GM23338 (cell line): ENCODE measurements at regions not wholly inside any gene's neighbourhood (a gene's known extent, or its start where the extent isn't known, plus 50 kb on each side); places are given as distances from the start of the nearest gene placed in this dataset.

Source experiments
- ATAC-seq: fragments of 200-7000 bp; cut with Tn5 transposase; 3 replicates; pipeline ENCODE4 v1.9.1; 2020
- DNase-seq: peaks from one replicate; pipeline ENCODE4 v3.0.0-alpha.2; 2015; ENCODE audit warnings: low spot score
- H2AFZ ChIP-seq: fragments of 200-600 bp; sonication (generic); 2 replicates; pipeline ENCODE4 v1.8.0; 2016; ENCODE audit warnings: antibody characterized with exemption, mild to moderate bottlenecking, moderate library complexity
- H3F3A ChIP-seq: fragments of 200-600 bp; sonication (generic); replicated peaks from 2 replicates; pipeline ENCODE4 v1.8.0; 2017; ENCODE audit warnings: antibody characterized with exemption, mixed run types, low read depth
- H3K27ac ChIP-seq: fragments of 200-600 bp; sonication (generic); 2 replicates; pipeline ENCODE4 v1.6.1; 2016; ENCODE audit warnings: low read depth
- H3K27me3 ChIP-seq: fragments of 200-600 bp; sonication (generic); 2 replicates; pipeline ENCODE4 v1.8.0; 2016; ENCODE audit warnings: mild to moderate bottlenecking, mixed run types, moderate library complexity; ENCODE audit not compliant: insufficient read depth
- H3K36me3 ChIP-seq: fragments of 200-600 bp; sonication (generic); 2 replicates; pipeline ENCODE4 v1.8.0; 2016; ENCODE audit warnings: mild to moderate bottlenecking; ENCODE audit not compliant: insufficient read depth
- H3K4me1 ChIP-seq: fragments of 200-600 bp; sonication (generic); 2 replicates; pipeline ENCODE4 v1.8.0; 2016; ENCODE audit warnings: mild to moderate bottlenecking, moderate library complexity; ENCODE audit not compliant: insufficient read depth
- H3K4me2 ChIP-seq: fragments of 200-600 bp; sonication (generic); 2 replicates; pipeline ENCODE4 v1.7.1; 2017; ENCODE audit warnings: mixed run types
- H3K4me3 ChIP-seq: fragments of 200-600 bp; sonication (generic); 2 replicates; pipeline ENCODE4 v1.6.1; 2016; ENCODE audit warnings: mixed run types
- H3K79me2 ChIP-seq: fragments of 200-600 bp; sonication (generic); replicated peaks from 2 replicates; pipeline ENCODE4 v1.8.0; 2017; ENCODE audit warnings: mild to moderate bottlenecking; ENCODE audit not compliant: insufficient read depth
- H3K9me2 ChIP-seq: fragments of 200-600 bp; sonication (generic); 2 replicates; pipeline ENCODE4 v1.8.0; 2017; ENCODE audit not compliant: insufficient read depth
- H4K20me1 ChIP-seq: fragments of 200-600 bp; sonication (generic); replicated peaks from 2 replicates; pipeline ENCODE4 v1.8.0; 2017; ENCODE audit warnings: mild to moderate bottlenecking; ENCODE audit not compliant: insufficient read depth
- H3K27ac Mint-ChIP-seq: 2 replicates; pipeline ENCODE4 v1.8.0; 2020; ENCODE audit warnings: inconsistent platforms, mild to moderate bottlenecking, moderate library complexity, mixed read lengths
- H3K27me3 Mint-ChIP-seq: 3 replicates; pipeline ENCODE4 v1.8.0; 2022; ENCODE audit warnings: low read depth, mild to moderate bottlenecking, moderate library complexity, mixed read lengths, inconsistent platforms; ENCODE audit not compliant: insufficient read depth, poor library complexity
- H3K36me3 Mint-ChIP-seq: 3 replicates; pipeline ENCODE4 v1.8.0; 2021; ENCODE audit warnings: low read depth, mild to moderate bottlenecking, inconsistent platforms, moderate library complexity, mixed read lengths
- H3K4me1 Mint-ChIP-seq: 3 replicates; pipeline ENCODE4 v1.8.0; 2020; ENCODE audit warnings: mild to moderate bottlenecking, inconsistent platforms, mixed read lengths
- H3K4me3 Mint-ChIP-seq: 3 replicates; pipeline ENCODE4 v1.8.0; 2021; ENCODE audit warnings: moderate library complexity, mild to moderate bottlenecking, inconsistent platforms, mixed read lengths
- H3K9me3 Mint-ChIP-seq: 3 replicates; pipeline ENCODE4 v1.8.0; 2020; ENCODE audit warnings: moderate library complexity, mild to moderate bottlenecking, inconsistent platforms, mixed read lengths
- CREB1 ChIP-seq: fragments of 250-450 bp; sonication (Bioruptor Pico); IDR thresholded peaks from 2 replicates; pipeline ENCODE4 v1.5.0; 2020; ENCODE audit warnings: low read depth, mild to moderate bottlenecking, moderate library complexity
- CTCF ChIP-seq, 2 experiments: fragments of 200-600 bp in 1 of 2; sonication (generic) in 1 of 2; conservative IDR thresholded peaks; 2 replicates each; pipeline versions ENCODE4 v1.5.1 to v1.6.1; 2016 to 2017; ENCODE audit warnings: antibody characterized with exemption in 2 of 2, low read depth in 2 of 2, mild to moderate bottlenecking in 2 of 2, moderate library complexity in 1 of 2
- ETS1 ChIP-seq: IDR thresholded peaks from 2 replicates; pipeline ENCODE4 v1.6.1; 2016; ENCODE audit warnings: antibody characterized with exemption
- EZH2 ChIP-seq: fragments of 200-600 bp; sonication (generic); IDR thresholded peaks from one replicate; pipeline ENCODE4 v1.8.0; 2017; ENCODE audit warnings: antibody characterized with exemption, mild to moderate bottlenecking, low read depth; ENCODE audit not compliant: unreplicated experiment
- STAT1 ChIP-seq: IDR thresholded peaks from one replicate; pipeline ENCODE4 v1.6.1; 2016; ENCODE audit warnings: antibody characterized with exemption; ENCODE audit not compliant: unreplicated experiment
- ZNF114 ChIP-seq: fragments of 250-450 bp; sonication (Bioruptor Pico); IDR thresholded peaks from 2 replicates; pipeline ENCODE4 v1.5.0; 2020; ENCODE audit warnings: mild to moderate bottlenecking, moderate library complexity
- ZNF462 ChIP-seq: fragments of 250-450 bp; sonication (Bioruptor Pico); IDR thresholded peaks from 2 replicates; pipeline ENCODE4 v1.5.0; 2020; ENCODE audit warnings: mild to moderate bottlenecking, moderate library complexity

GRCh38 chr5:45799388-45799787, 103.2 kb upstream of the HCN1 start:
- no peak for DNase-seq
- no peaks in the 10 kb centered on the region for H3K36me3 ChIP-seq
- TF ChIP-seq ZNF114 (CRISPR knock-in tag) (no peak), EZH2 (no peak), ZNF462 (CRISPR knock-in tag) (no peak), CREB1 (CRISPR knock-in tag) (no peak), STAT1 (no peak), ETS1 (no peak), CTCF (conservative IDR thresholded peaks at IDR 0.05; ENCODE audit: low read depth in 2 of 2) (no peak)
- no peak overlapping the region for H3K4me3 Mint-ChIP-seq
- no peak for ATAC-seq
- H3K27ac ChIP-seq = no peak overlapping the region
- H2AFZ ChIP-seq = no peak overlapping the region
- no peaks in the 10 kb centered on the region for H4K20me1 ChIP-seq
- H3K27me3 Mint-ChIP-seq = no peaks in the 10 kb centered on the region
- H3K4me2 ChIP-seq = no peak overlapping the region
- no peaks in the 10 kb centered on the region for H3K79me2 ChIP-seq
- H3K27ac Mint-ChIP-seq = no peak overlapping the region
- H3K4me1 Mint-ChIP-seq = no peaks in the 10 kb centered on the region
- H3K27me3 ChIP-seq = no peaks in the 10 kb centered on the region
- H3K4me1 ChIP-seq = no peaks in the 10 kb centered on the region
- no peak overlapping the region for H3K4me3 ChIP-seq
- H3K9me2 ChIP-seq = peaks cover 6% of the 10 kb centered on the region; the same call in 1 of the 2 replicates
- peaks cover 60% of the 10 kb centered on the region for H3K9me3 Mint-ChIP-seq
- H3K36me3 Mint-ChIP-seq = peaks cover 15% of the 10 kb centered on the region
- no peaks in the 10 kb centered on the region for H3F3A ChIP-seq
